MM.1S (cell line): ENCODE measurements at regions not wholly inside any gene's neighbourhood (a gene's known extent, or its start where the extent isn't known, plus 50 kb on each side); places are given as distances from the start of the nearest gene placed in this dataset.

Experiments
- EZH2 ChIP-seq: fragments of 300-600 bp; sonication (generic); optimal IDR thresholded peaks from 2 replicates; pipeline ENCODE3; 2017; ENCODE audit warnings: low read depth, mild to moderate bottlenecking, antibody characterized with exemption, low read length, mixed read lengths
- EZH2phosphoT487 ChIP-seq: fragments of 300-600 bp; sonication (generic); IDR thresholded peaks from 2 replicates; pipeline ENCODE4 v1.6.1; 2018; ENCODE audit warnings: antibody characterized with exemption, low read length
- TF ChIP-seq, protein P1 (sequence below): fragments of 300-600 bp; sonication (generic); IDR thresholded peaks from 2 replicates; pipeline ENCODE4 v1.5.1; 2016; ENCODE audit warnings: antibody characterized with exemption, low read length, mixed read lengths

DNA sequence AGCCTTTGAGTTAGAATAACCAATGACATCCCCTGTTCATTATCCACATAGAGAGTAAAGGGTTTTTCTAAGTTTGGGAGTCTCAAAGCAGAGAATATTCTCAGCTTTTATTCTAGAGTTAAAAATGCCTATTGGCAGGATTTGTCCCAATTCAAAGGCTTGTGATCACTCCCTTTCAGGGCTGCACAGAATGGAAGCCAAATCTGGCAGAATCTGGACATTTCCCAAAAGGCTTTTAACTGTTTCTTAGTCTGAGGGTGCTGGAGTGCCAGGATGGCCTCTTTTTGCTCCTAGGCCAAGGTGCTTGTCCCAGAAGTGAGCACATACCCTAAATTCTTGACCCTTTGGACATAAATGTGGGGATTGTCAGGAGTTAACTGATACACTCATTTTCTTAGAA lies 556.6 kb downstream of the DOK5 start:
- TF ChIP-seq, protein P1, sequence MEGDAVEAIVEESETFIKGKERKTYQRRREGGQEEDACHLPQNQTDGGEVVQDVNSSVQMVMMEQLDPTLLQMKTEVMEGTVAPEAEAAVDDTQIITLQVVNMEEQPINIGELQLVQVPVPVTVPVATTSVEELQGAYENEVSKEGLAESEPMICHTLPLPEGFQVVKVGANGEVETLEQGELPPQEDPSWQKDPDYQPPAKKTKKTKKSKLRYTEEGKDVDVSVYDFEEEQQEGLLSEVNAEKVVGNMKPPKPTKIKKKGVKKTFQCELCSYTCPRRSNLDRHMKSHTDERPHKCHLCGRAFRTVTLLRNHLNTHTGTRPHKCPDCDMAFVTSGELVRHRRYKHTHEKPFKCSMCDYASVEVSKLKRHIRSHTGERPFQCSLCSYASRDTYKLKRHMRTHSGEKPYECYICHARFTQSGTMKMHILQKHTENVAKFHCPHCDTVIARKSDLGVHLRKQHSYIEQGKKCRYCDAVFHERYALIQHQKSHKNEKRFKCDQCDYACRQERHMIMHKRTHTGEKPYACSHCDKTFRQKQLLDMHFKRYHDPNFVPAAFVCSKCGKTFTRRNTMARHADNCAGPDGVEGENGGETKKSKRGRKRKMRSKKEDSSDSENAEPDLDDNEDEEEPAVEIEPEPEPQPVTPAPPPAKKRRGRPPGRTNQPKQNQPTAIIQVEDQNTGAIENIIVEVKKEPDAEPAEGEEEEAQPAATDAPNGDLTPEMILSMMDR = no peak
- TF ChIP-seq EZH2 (no peak), EZH2phosphoT487 (no peak)
